ENCODE measurements at regions not wholly inside any gene's neighbourhood (a gene's known extent, or its start where the extent isn't known, plus 50 kb on each side); places are given as distances from the start of the nearest gene placed in this dataset.

GRCh38 chr9:2565676-2566340 lies 55.8 kb upstream of the VLDLR start:
- TF ChIP-seq CTCF (IDR thresholded peaks at IDR 0.05) = no peak
- intact Hi-C loops (cut with DNase I; ENCODE audit: low total_unique reads) = no loop called here
- Histone ChIP-seq H3K4me3 (no peak overlapping the region), H3K9me3 (no peaks in the 10 kb centered on the region), H3K36me3 (no peaks in the 10 kb centered on the region), H3K27me3 (no peaks in the 10 kb centered on the region), H3K27ac (peak overlapping the region; percentile 53 to 57), H3K4me1 (peaks cover 0 to 48% (median 8%) of the 10 kb centered on the region in 4 donors)
- DNase-seq = no peak

- Histone ChIP-seq H3K4me3 (no peak overlapping the region), H3K4me1 (peaks cover 4 to 58% (median 14%) of the 10 kb centered on the region in 4 donors), H3K27me3 (no peaks in the 10 kb centered on the region), H3K9me3 (no peaks in the 10 kb centered on the region), H3K27ac (peak overlapping the region; percentile 20 to 53), H3K36me3 (no peaks in the 10 kb centered on the region)
- TF ChIP-seq CTCF (IDR thresholded peaks at IDR 0.05) = no peak
- intact Hi-C loops (cut with DNase I; ENCODE audit: low total_unique reads) = no loop called here
- no peak for DNase-seq
Observed at GRCh38 chr9:2567922-2568321, 53.7 kb upstream of the VLDLR start.

- DNase-seq = no peak
- no peaks in the 10 kb centered on the region for H3K36me3 ChIP-seq
- no peaks in the 10 kb centered on the region for H3K27me3 ChIP-seq
- H3K4me3 ChIP-seq = no peak overlapping the region
- TF ChIP-seq CTCF (IDR thresholded peaks at IDR 0.05) = no peak
- H3K9me3 ChIP-seq = no peaks in the 10 kb centered on the region
- intact Hi-C loops (cut with DNase I; ENCODE audit: low total_unique reads) = no loop called here
- peaks cover 4 to 58% (median 14%) of the 10 kb centered on the region in 4 donors for H3K4me1 ChIP-seq
- peak overlapping the region; percentile 20 to 53 for H3K27ac ChIP-seq
Observed at GRCh38 chr9:2568689-2569088, 52.9 kb upstream of the VLDLR start.

- no peak for TF ChIP-seq CTCF (IDR thresholded peaks at IDR 0.05)
- Histone ChIP-seq H3K9me3 (no peaks in the 10 kb centered on the region), H3K27ac (peak overlapping the region; percentile 62 to 64), H3K27me3 (no peaks in the 10 kb centered on the region), H3K4me1 (peaks cover 4 to 44% (median 12%) of the 10 kb centered on the region in 4 donors), H3K4me3 (no peak overlapping the region), H3K36me3 (no peaks in the 10 kb centered on the region)
- intact Hi-C loops (cut with DNase I; ENCODE audit: low total_unique reads) = loop anchor here (5.0 kb wide), 1 partner anchor 51 kb away; the partner anchor contains the start of gene VLDLR
- peak; percentile 81 to 90 for DNase-seq
Observed at GRCh38 chr9:2570615-2571479, 50.7 kb upstream of the VLDLR start.
